ACC112 (cell line): ENCODE measurements at regions not wholly inside any gene's neighbourhood (a gene's known extent, or its start where the extent isn't known, plus 50 kb on each side); places are given as distances from the start of the nearest gene placed in this dataset.

Source experiments
- H2AFZ ChIP-seq: fragments of 200-600 bp; sonication (generic); one replicate; pipeline ENCODE4 v1.6.0; 2017; ENCODE audit warnings: antibody characterized with exemption, low read length; ENCODE audit not compliant: unreplicated experiment
- H3K27ac ChIP-seq: fragments of 200-600 bp; sonication (generic); 2 replicates; pipeline ENCODE4 v1.5.1; 2014; ENCODE audit warnings: low read depth, mild to moderate bottlenecking, antibody characterized with exemption, low read length, moderate library complexity
- H3K27me3 ChIP-seq: fragments of 200-600 bp; sonication (generic); 2 replicates; pipeline ENCODE4 v1.6.1; 2014; ENCODE audit warnings: mild to moderate bottlenecking, antibody characterized with exemption, low read length, moderate library complexity, mixed read lengths; ENCODE audit not compliant: insufficient read depth
- H3K36me3 ChIP-seq: fragments of 200-600 bp; sonication (generic); 2 replicates; pipeline ENCODE4 v1.6.1; 2016; ENCODE audit warnings: mild to moderate bottlenecking, antibody characterized with exemption, low read length, moderate library complexity, mixed read lengths; ENCODE audit not compliant: insufficient read depth
- H3K4me1 ChIP-seq: fragments of 200-600 bp; sonication (generic); one replicate; pipeline ENCODE4 v1.6.1; 2016; ENCODE audit warnings: low read length, mixed read lengths; ENCODE audit not compliant: insufficient read depth, unreplicated experiment, control insufficient read depth
- H3K4me3 ChIP-seq: fragments of 200-600 bp; sonication (generic); 2 replicates; pipeline ENCODE4 v1.5.1; 2014; ENCODE audit warnings: mild to moderate bottlenecking, low read depth, low read length
- H3K79me2 ChIP-seq: fragments of 200-600 bp; sonication (generic); one replicate; pipeline ENCODE4 v1.6.0; 2016; ENCODE audit warnings: low read length; ENCODE audit not compliant: control insufficient read depth, unreplicated experiment, insufficient read depth

GRCh38 chr10:124338276-124338925 lies 80.3 kb downstream of the OAT start:
- Histone ChIP-seq H3K36me3 (no peaks in the 10 kb centered on the region), H3K4me3 (no peak overlapping the region), H3K4me1 (peaks cover 28% of the 10 kb centered on the region), H3K27me3 (no peaks in the 10 kb centered on the region), H3K27ac (no peak overlapping the region), H3K79me2 (no peaks in the 10 kb centered on the region), H2AFZ (no peak overlapping the region)

DNA sequence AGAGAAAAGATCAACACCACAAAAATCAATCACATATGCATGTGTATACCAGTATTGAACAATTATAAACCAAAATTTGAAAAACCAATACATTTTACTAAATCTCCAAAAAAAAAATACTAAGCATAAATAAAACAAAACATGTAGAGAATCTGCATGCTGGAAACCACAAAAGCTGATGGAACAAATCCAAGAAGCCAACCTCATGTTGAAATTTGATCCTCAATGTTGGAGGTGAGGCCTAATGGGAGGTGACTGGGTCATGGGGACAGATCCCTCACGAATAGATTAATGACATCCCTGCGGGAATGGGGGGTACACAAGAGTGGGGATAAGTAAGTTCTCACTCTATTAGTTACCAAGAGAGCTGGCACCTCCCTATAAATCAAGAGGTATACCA lies 82.5 kb downstream of the OAT start:
- Histone ChIP-seq H3K4me3 (no peak overlapping the region), H3K79me2 (no peaks in the 10 kb centered on the region), H3K27me3 (no peaks in the 10 kb centered on the region), H2AFZ (no peak overlapping the region), H3K27ac (no peak overlapping the region), H3K36me3 (no peaks in the 10 kb centered on the region), H3K4me1 (peaks cover 26% of the 10 kb centered on the region)

GRCh38 chr10:124333931-124334330 lies 84.8 kb downstream of the OAT start:
- Histone ChIP-seq H3K27me3 (no peaks in the 10 kb centered on the region), H2AFZ (no peak overlapping the region), H3K36me3 (0 out of 2 replicates have a peak, but pooled peaks cover 2% of the 10 kb centered on the region), H3K4me1 (peaks cover 5% of the 10 kb centered on the region), H3K4me3 (no peak overlapping the region), H3K27ac (no peak overlapping the region), H3K79me2 (no peaks in the 10 kb centered on the region)

- Histone ChIP-seq H3K27ac (peak overlapping the region; percentile 74), H2AFZ (no peak overlapping the region), H3K4me3 (no peak overlapping the region), H3K36me3 (0 out of 2 replicates have a peak, but pooled peaks cover 2% of the 10 kb centered on the region), H3K27me3 (no peaks in the 10 kb centered on the region), H3K4me1 (peaks cover 5% of the 10 kb centered on the region), H3K79me2 (no peaks in the 10 kb centered on the region)
These were observed 86.3 kb downstream of the OAT start for GRCh38 chr10:124332426-124332825.

- H3K36me3 ChIP-seq, result 0 out of 2 replicates have a peak, but pooled peaks cover 2% of the 10 kb centered on the region
- H3K4me1 ChIP-seq, result peaks cover 5% of the 10 kb centered on the region
- H3K4me3 ChIP-seq, result no peak overlapping the region
- H3K27me3 ChIP-seq, result no peaks in the 10 kb centered on the region
- no peak overlapping the region for H3K27ac ChIP-seq
- H2AFZ ChIP-seq, result no peak overlapping the region
- H3K79me2 ChIP-seq, result no peaks in the 10 kb centered on the region
These were observed 88.8 kb downstream of the OAT start for GRCh38 chr10:124329941-124330340.

- Histone ChIP-seq H3K4me1 (peaks cover 5% of the 10 kb centered on the region), H3K4me3 (no peak overlapping the region), H3K79me2 (no peaks in the 10 kb centered on the region), H3K27ac (no peak overlapping the region), H3K36me3 (0 out of 2 replicates have a peak, but pooled peaks cover 2% of the 10 kb centered on the region), H2AFZ (no peak overlapping the region), H3K27me3 (no peaks in the 10 kb centered on the region)
These were observed 89.4 kb downstream of the OAT start for GRCh38 chr10:124329362-124329761.

DNA sequence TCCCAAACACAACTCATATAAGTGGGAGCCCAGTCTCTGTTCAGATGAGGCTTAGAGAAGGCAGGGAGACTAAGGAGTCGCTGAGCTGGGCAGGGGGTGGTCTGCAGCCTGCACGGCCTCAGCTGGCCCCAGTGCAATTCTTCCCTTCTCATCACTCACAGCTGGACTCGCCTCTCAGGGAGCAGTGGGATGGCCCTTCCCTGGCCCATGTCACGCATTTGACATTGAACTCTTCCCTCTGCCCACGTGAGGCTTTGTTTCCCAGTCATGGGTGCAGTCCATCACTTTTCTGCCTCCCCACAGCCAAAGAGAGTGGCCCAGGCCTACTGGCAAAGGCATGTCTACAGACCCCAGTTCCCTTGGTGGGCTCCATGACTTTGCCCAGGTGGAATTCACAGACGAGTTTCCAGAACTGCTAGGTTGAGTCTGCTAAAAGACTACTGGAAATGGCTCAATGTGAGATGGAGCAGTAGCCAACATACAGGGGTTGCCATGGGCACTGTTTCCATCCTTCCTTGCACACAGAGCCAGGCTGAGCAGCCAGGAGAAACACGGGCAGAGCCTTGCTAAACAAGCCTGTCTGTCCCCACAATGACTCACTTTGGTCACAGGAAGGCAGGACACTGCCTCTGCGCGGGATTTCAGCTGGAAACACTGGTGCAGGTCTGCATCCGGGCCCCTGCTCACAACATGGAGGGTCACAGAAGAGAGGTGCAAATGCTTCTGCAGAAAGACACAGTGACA lies 90.1 kb downstream of the OAT start:
- peaks cover 5% of the 10 kb centered on the region for H3K4me1 ChIP-seq
- H3K4me3 ChIP-seq, result no peak overlapping the region
- 0 out of 2 replicates have a peak, but pooled peaks cover 2% of the 10 kb centered on the region for H3K36me3 ChIP-seq
- H3K79me2 ChIP-seq, result no peaks in the 10 kb centered on the region
- H3K27ac ChIP-seq, result no peak overlapping the region
- no peak overlapping the region for H2AFZ ChIP-seq
- no peaks in the 10 kb centered on the region for H3K27me3 ChIP-seq

DNA sequence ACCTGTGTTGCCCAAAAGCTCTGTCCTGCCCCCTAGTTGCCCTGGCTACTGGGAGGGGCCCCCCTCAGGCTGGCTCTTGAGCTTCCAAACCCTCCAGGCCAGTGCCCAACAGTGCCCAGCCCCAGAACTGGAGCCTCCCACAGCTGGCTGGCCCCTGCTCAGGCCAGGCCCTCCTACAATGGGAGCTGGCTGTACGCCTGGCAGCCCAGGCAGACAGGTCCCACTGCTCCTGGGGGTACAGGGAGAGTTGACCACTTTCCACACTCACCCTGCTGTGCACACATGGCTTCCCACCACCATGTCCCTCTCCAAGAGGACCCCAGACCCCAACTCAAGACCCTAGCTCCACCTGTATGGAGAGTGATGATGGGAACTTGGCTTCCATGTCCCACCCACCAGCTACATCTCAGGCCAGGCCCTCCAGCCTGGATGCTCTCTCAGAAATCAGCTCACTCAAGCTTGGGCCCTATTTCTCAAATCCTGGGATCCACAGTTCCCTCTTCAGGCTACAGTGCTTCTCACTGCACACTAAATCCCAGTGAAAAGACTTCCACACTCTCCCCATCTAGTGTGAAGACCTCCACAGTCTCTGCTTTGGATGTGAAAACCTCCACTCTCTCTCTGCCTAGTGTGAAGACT lies 92.6 kb downstream of the OAT start:
- H2AFZ ChIP-seq, result no peak overlapping the region
- no peaks in the 10 kb centered on the region for H3K79me2 ChIP-seq

GRCh38 chr10:124325633-124325914 lies 93.1 kb downstream of the OAT start:
- Histone ChIP-seq H3K36me3 (no peaks in the 10 kb centered on the region), H3K27me3 (no peaks in the 10 kb centered on the region), H3K4me3 (no peak overlapping the region), H3K27ac (no peak overlapping the region), H2AFZ (no peak overlapping the region), H3K4me1 (no peaks in the 10 kb centered on the region), H3K79me2 (no peaks in the 10 kb centered on the region)

More for the DNA sequence above, 92.6 kb downstream of the OAT start:
- H3K4me1 ChIP-seq, result no peaks in the 10 kb centered on the region
- H3K27me3 ChIP-seq, result no peaks in the 10 kb centered on the region
- no peak overlapping the region for H3K4me3 ChIP-seq
- H3K36me3 ChIP-seq, result 0 out of 2 replicates have a peak, but pooled peaks cover 2% of the 10 kb centered on the region
- H3K27ac ChIP-seq, result no peak overlapping the region

GRCh38 chr10:124324856-124325632 lies 93.7 kb downstream of the OAT start:
- Histone ChIP-seq H3K27me3 (no peaks in the 10 kb centered on the region), H3K36me3 (no peaks in the 10 kb centered on the region), H3K4me1 (no peaks in the 10 kb centered on the region), H3K4me3 (no peak overlapping the region), H3K79me2 (no peaks in the 10 kb centered on the region), H2AFZ (no peak overlapping the region), H3K27ac (no peak overlapping the region)
